MM.1S (cell line): ENCODE measurements at regions not wholly inside any gene's neighbourhood (a gene's known extent, or its start where the extent isn't known, plus 50 kb on each side); places are given as distances from the start of the nearest gene placed in this dataset.

Source experiments
- DNase-seq: peaks from one replicate; pipeline ENCODE4 v3.0.0-alpha.2; 2015
- H2AFZ ChIP-seq: fragments of 300-600 bp; sonication (generic); 2 replicates; pipeline ENCODE4 v1.6.0; 2016; ENCODE audit warnings: antibody characterized with exemption, low read length
- H3F3A ChIP-seq: fragments of 300-600 bp; sonication (generic); 2 replicates; pipeline ENCODE4 v1.6.1; 2016; ENCODE audit warnings: mild to moderate bottlenecking, antibody characterized with exemption, low read length, moderate library complexity, mixed read lengths; ENCODE audit not compliant: insufficient read depth
- H3K27ac ChIP-seq: fragments of 300-600 bp; sonication (generic); 2 replicates; pipeline ENCODE4 v1.5.1; 2016; ENCODE audit warnings: mild to moderate bottlenecking, low read length
- H3K27me3 ChIP-seq: fragments of 300-600 bp; sonication (generic); replicated peaks from 2 replicates; pipeline ENCODE4 v1.6.0; 2016; ENCODE audit warnings: low read length; ENCODE audit not compliant: insufficient read depth
- H3K36me3 ChIP-seq: fragments of 300-600 bp; sonication (generic); replicated peaks from 2 replicates; pipeline ENCODE4 v1.6.1; 2016; ENCODE audit warnings: mild to moderate bottlenecking, low read length, mixed read lengths; ENCODE audit not compliant: insufficient read depth
- H3K4me1 ChIP-seq: fragments of 300-600 bp; sonication (generic); 2 replicates; pipeline ENCODE4 v1.6.1; 2016; ENCODE audit warnings: low read length, mixed read lengths
- H3K4me2 ChIP-seq: fragments of 300-600 bp; sonication (generic); 2 replicates; pipeline ENCODE4 v1.6.0; 2016; ENCODE audit warnings: low read depth, low read length
- H3K4me3 ChIP-seq: fragments of 300-600 bp; sonication (generic); 2 replicates; pipeline ENCODE4 v1.5.1; 2016; ENCODE audit warnings: low read length, mixed read lengths
- H3K79me2 ChIP-seq: fragments of 300-600 bp; sonication (generic); 2 replicates; pipeline ENCODE4 v1.6.1; 2016; ENCODE audit warnings: mixed run types, low read length, mixed read lengths
- H3K9ac ChIP-seq: fragments of 300-600 bp; sonication (generic); 2 replicates; pipeline ENCODE4 v1.6.1; 2016; ENCODE audit warnings: low read length, mixed read lengths
- H3K9me2 ChIP-seq: fragments of 300-600 bp; sonication (generic); replicated peaks from 2 replicates; pipeline ENCODE4 v1.6.1; 2016; ENCODE audit warnings: mild to moderate bottlenecking, low read length, mixed read lengths; ENCODE audit not compliant: insufficient read depth
- H3K9me3 ChIP-seq: fragments of 300-600 bp; sonication (generic); replicated peaks from 2 replicates; pipeline ENCODE4 v1.6.1; 2016; ENCODE audit warnings: mild to moderate bottlenecking, low read length, mixed read lengths; ENCODE audit not compliant: insufficient read depth
- H4K20me1 ChIP-seq: fragments of 300-600 bp; sonication (generic); 2 replicates; pipeline ENCODE4 v1.6.1; 2016; ENCODE audit warnings: mild to moderate bottlenecking, low read length, moderate library complexity, mixed read lengths; ENCODE audit not compliant: insufficient read depth
- CTCF ChIP-seq: fragments of 300-600 bp; sonication (generic); IDR thresholded peaks from 2 replicates; pipeline ENCODE4 v1.5.1; 2016; ENCODE audit warnings: antibody characterized with exemption, low read length, mixed read lengths
- EZH2 ChIP-seq: fragments of 300-600 bp; sonication (generic); optimal IDR thresholded peaks from 2 replicates; pipeline ENCODE3; 2017; ENCODE audit warnings: low read depth, mild to moderate bottlenecking, antibody characterized with exemption, low read length, mixed read lengths
- EZH2phosphoT487 ChIP-seq: fragments of 300-600 bp; sonication (generic); IDR thresholded peaks from 2 replicates; pipeline ENCODE4 v1.6.1; 2018; ENCODE audit warnings: antibody characterized with exemption, low read length

- Histone ChIP-seq H4K20me1 (no peaks in the 10 kb centered on the region), H3K4me1 (no peaks in the 10 kb centered on the region), H3K9me2 (no peaks in the 10 kb centered on the region), H3K27ac (no peak overlapping the region), H3K79me2 (no peaks in the 10 kb centered on the region), H3F3A (no peaks in the 10 kb centered on the region), H3K4me3 (no peak overlapping the region), H3K27me3 (no peaks in the 10 kb centered on the region), H3K36me3 (no peaks in the 10 kb centered on the region), H3K9me3 (no peaks in the 10 kb centered on the region), H3K4me2 (no peak overlapping the region), H3K9ac (no peak overlapping the region), H2AFZ (no peak overlapping the region)
- TF ChIP-seq EZH2, result no peak
- no peak for TF ChIP-seq EZH2phosphoT487
- no peak for TF ChIP-seq CTCF
- no peak for DNase-seq
These were observed 858.8 kb upstream of the NUDT12 start for GRCh38 chr5:104421431-104421830.

GRCh38 chr5:104418056-104418455, 855.5 kb upstream of the NUDT12 start:
- no peak overlapping the region for H3K4me2 ChIP-seq
- no peaks in the 10 kb centered on the region for H3F3A ChIP-seq
- H3K27me3 ChIP-seq, result no peaks in the 10 kb centered on the region
- DNase-seq, result no peak
- H2AFZ ChIP-seq, result no peak overlapping the region
- no peaks in the 10 kb centered on the region for H3K79me2 ChIP-seq
- no peak overlapping the region for H3K4me3 ChIP-seq
- H3K9ac ChIP-seq, result no peak overlapping the region
- no peaks in the 10 kb centered on the region for H3K9me3 ChIP-seq
- H3K27ac ChIP-seq, result no peak overlapping the region
- H3K9me2 ChIP-seq, result no peaks in the 10 kb centered on the region
- H3K4me1 ChIP-seq, result no peaks in the 10 kb centered on the region
- TF ChIP-seq EZH2 (no peak), EZH2phosphoT487 (no peak), CTCF (no peak)
- no peaks in the 10 kb centered on the region for H3K36me3 ChIP-seq
- no peaks in the 10 kb centered on the region for H4K20me1 ChIP-seq

- Histone ChIP-seq H3K79me2 (no peaks in the 10 kb centered on the region), H3K36me3 (no peaks in the 10 kb centered on the region), H3K27me3 (no peaks in the 10 kb centered on the region), H3K27ac (no peak overlapping the region), H3F3A (no peaks in the 10 kb centered on the region), H3K4me1 (no peaks in the 10 kb centered on the region), H3K9ac (no peak overlapping the region), H3K4me2 (no peak overlapping the region), H4K20me1 (no peaks in the 10 kb centered on the region), H3K9me3 (no peaks in the 10 kb centered on the region), H2AFZ (no peak overlapping the region), H3K4me3 (no peak overlapping the region), H3K9me2 (no peaks in the 10 kb centered on the region)
- no peak for TF ChIP-seq EZH2
- peak; percentile 69 for TF ChIP-seq CTCF
- peak; percentile 48 for DNase-seq
These were observed 850.2 kb upstream of the NUDT12 start for GRCh38 chr5:104412649-104413240.
